Vagina (tissue), 2 donors: ENCODE measurements at regions not wholly inside any gene's neighbourhood (a gene's known extent, or its start where the extent isn't known, plus 50 kb on each side); places are given as distances from the start of the nearest gene placed in this dataset.

Experiments
- CTCF ChIP-seq, 3 experiments: fragments of 450-650 bp in 2 of 3; fragments of 200-600 bp in 1 of 3; sonication (generic) in 1 of 3; IDR thresholded peaks; one replicate each; pipeline ENCODE4 v1.5.1; 2017 to 2019; ENCODE audit warnings: antibody characterized with exemption in 3 of 3, mild to moderate bottlenecking in 2 of 3, moderate library complexity in 2 of 3
- POLR2A ChIP-seq, 2 donors: fragments of 450-650 bp; IDR thresholded peaks; one replicate each; pipeline ENCODE4 v1.6.1; 2017; ENCODE audit warnings: antibody characterized with exemption in 2 of 2, mild to moderate bottlenecking in 2 of 2, moderate library complexity in 2 of 2
- POLR2AphosphoS5 ChIP-seq, 2 donors: sonication (generic); formaldehyde crosslinking; IDR thresholded peaks; one replicate each; pipeline ENCODE4 v1.9.0; 2017; ENCODE audit warnings: antibody characterized with exemption in 2 of 2, mild to moderate bottlenecking in 2 of 2, low read depth in 1 of 2; ENCODE audit not compliant: insufficient read depth in 1 of 2

GRCh38 chrX:7638078-7638710, 204.8 kb upstream of the VCX start:
- TF ChIP-seq CTCF (IDR thresholded peaks at IDR 0.05) (no peak), POLR2A (IDR thresholded peaks at IDR 0.05) (no peak), POLR2AphosphoS5 (IDR thresholded peaks at IDR 0.05; ENCODE audit: insufficient read depth in 1 of 2, low read depth in 1 of 2) (no peak)
